HepG2 (cell line): ENCODE measurements at regions not wholly inside any gene's neighbourhood (a gene's known extent, or its start where the extent isn't known, plus 50 kb on each side); places are given as distances from the start of the nearest gene placed in this dataset.

Source experiments
- ATAC-seq: fragments of 200-7000 bp; cut with Tn5 transposase; 3 replicates; pipeline ENCODE4 v1.9.1; 2020; ENCODE audit warnings: mild to moderate bottlenecking, moderate library complexity
- BruUV-seq: library from RNA; stranded (reverse); fragments of 400-500 nt; replicated peaks from 2 replicates; lab custom pipeline; 2021; lab: Mats Ljungman, UMichigan
- CTCF ChIA-PET: fragments of 300-600 bp; formaldehyde crosslinking; extraction: SDS; loops from one replicate; lab custom pipeline; 2021; ENCODE audit warnings: low total read pairs, inconsistent platforms, low intra/inter-chr PET ratio; lab: Yijun Ruan, JAX
- POLR2A ChIA-PET: fragments of 350-600 bp; sonication (Branson Sonifier 250); formaldehyde crosslinking; loops from one replicate; lab custom pipeline; 2020; ENCODE audit warnings: antibody characterized with exemption, inconsistent platforms; lab: Yijun Ruan, JAX
- DNase-seq: peaks from one replicate; pipeline ENCODE4 v3.0.0-alpha.2; 2015; ENCODE audit warnings: low spot score
- FAIRE-seq: peaks from 3 replicates; lab custom pipeline; 2011; peaks lifted over from hg19 to GRCh38; lab: Jason Lieb, UNC
- H2AFZ ChIP-seq: one replicate; pipeline ENCODE4 v1.6.1; 2011; ENCODE audit warnings: low read length, inconsistent platforms
- H3K27ac ChIP-seq: fragments of 300-600 bp; 3 replicates; pipeline ENCODE4 v1.8.0; 2011; ENCODE audit warnings: mixed run types, mild to moderate bottlenecking, mixed read lengths, low read length, inconsistent platforms; ENCODE audit not compliant: insufficient read depth; ENCODE audit errors: extremely low read length
- H3K27me3 ChIP-seq, 2 experiments: fragments of 200-600 bp in 1 of 2; 2 replicates in 1 of 2; 3 replicates in 1 of 2; pipeline versions ENCODE4 v1.6.0 to v1.8.0; 2011; ENCODE audit warnings: low read length in 2 of 2, mild to moderate bottlenecking in 2 of 2, moderate library complexity in 2 of 2, inconsistent platforms in 1 of 2; ENCODE audit not compliant: insufficient read depth in 2 of 2, control insufficient read depth in 1 of 2
- H3K36me3 ChIP-seq, 2 experiments: fragments of 200-600 bp in 1 of 2; replicated peaks in 1 of 2; 2 replicates in 1 of 2; 3 replicates in 1 of 2; pipeline versions ENCODE4 v1.5.1 to v1.8.0; 2011; ENCODE audit warnings: low read length in 2 of 2, inconsistent platforms in 1 of 2; ENCODE audit not compliant: insufficient read depth in 2 of 2, control insufficient read depth in 1 of 2
- H3K4me1 ChIP-seq: 2 replicates; pipeline ENCODE4 v1.5.1; 2012; ENCODE audit warnings: low read length, inconsistent platforms; ENCODE audit not compliant: insufficient read depth
- H3K4me2 ChIP-seq: 2 replicates; pipeline ENCODE4 v1.6.0; 2011; ENCODE audit warnings: low read depth, low read length, inconsistent platforms
- H3K4me3 ChIP-seq, 3 experiments: fragments of 200-600 bp in 1 of 3; sonication (generic), shearing (Covaris generic) in 1 of 3; replicated peaks in 1 of 3; 2 replicates each; pipeline ENCODE4 v1.5.1; 2011 to 2016; ENCODE audit warnings: low read length in 3 of 3, inconsistent platforms in 2 of 3, low read depth in 2 of 3, mild to moderate bottlenecking in 2 of 3, control low read depth in 1 of 3, mixed read lengths in 1 of 3; ENCODE audit not compliant: insufficient read depth in 1 of 3
- H3K79me2 ChIP-seq: one replicate; pipeline ENCODE4 v1.6.1; 2011; ENCODE audit warnings: low read length, inconsistent platforms; ENCODE audit not compliant: insufficient read depth
- H3K9ac ChIP-seq: 2 replicates; pipeline ENCODE4 v1.6.0; 2011; ENCODE audit warnings: mild to moderate bottlenecking, low read depth, low read length, inconsistent platforms; ENCODE audit not compliant: insufficient read depth
- H3K9me3 ChIP-seq: 2 replicates; pipeline ENCODE4 v1.5.1; 2012; ENCODE audit warnings: mild to moderate bottlenecking, low read length
- H4K20me1 ChIP-seq: 2 replicates; pipeline ENCODE4 v1.6.0; 2011; ENCODE audit warnings: inconsistent platforms, mild to moderate bottlenecking, low read length, moderate library complexity; ENCODE audit not compliant: insufficient read depth
- MED13 ChIP-seq: sonication (generic); formaldehyde crosslinking; IDR thresholded peaks from 2 replicates; pipeline ENCODE4 v1.5.0; 2020; ENCODE audit warnings: missing genetic modification reagents
- PBX2 ChIP-seq: IDR thresholded peaks from 2 replicates; pipeline ENCODE4 v1.6.1; 2016; ENCODE audit warnings: control low read depth
- PREB ChIP-seq: sonication (generic); formaldehyde crosslinking; IDR thresholded peaks from 2 replicates; pipeline ENCODE4 v1.4.0; 2020; ENCODE audit warnings: missing genetic modification reagents
- SAFB2 ChIP-seq: sonication (generic); formaldehyde crosslinking; IDR thresholded peaks from 2 replicates; pipeline ENCODE4 v1.5.1; 2020; ENCODE audit warnings: missing genetic modification reagents, low read depth, mild to moderate bottlenecking, borderline replicate concordance
- ZNF557 ChIP-seq: sonication (generic); formaldehyde crosslinking; IDR thresholded peaks from 2 replicates; pipeline ENCODE4 v1.4.0; 2020; ENCODE audit warnings: missing genetic modification reagents
- ZNF558 ChIP-seq: sonication (generic); formaldehyde crosslinking; IDR thresholded peaks from 2 replicates; pipeline ENCODE4 v1.9.0; 2022; ENCODE audit warnings: mild to moderate bottlenecking, missing genetic modification reagents, borderline replicate concordance
- ZNF629 ChIP-seq: sonication (generic); formaldehyde crosslinking; conservative IDR thresholded peaks from 2 replicates; pipeline ENCODE4 v1.5.0; 2020; ENCODE audit warnings: missing genetic modification reagents
- WGBS: methylation state at CpG from one replicate; pipeline ENCODE4 v1.1.6; 2017; ENCODE audit warnings: low lambda C conversion rate; 5-methylcytosine and 5-hydroxymethylcytosine counted together
- in situ Hi-C: cut with HindIII; loops from 2 replicates; pipeline ENCODE4 v1.10.0; 2017; ENCODE audit warnings: low pct_unique_long_range_greater_than_20kb; ENCODE audit not compliant: extremely low pct_ligation_motif_present
- intact Hi-C: fragments of 100-400 bp; cut with micrococcal nuclease; formaldehyde crosslinking; loops from one replicate; pipeline ENCODE4 v1.10.0; 2022; ENCODE audit not compliant: unreplicated experiment

- BruUV-seq, result no TSS peak
- no peak for TF ChIP-seq MED13 (CRISPR knock-in tag)
- TF ChIP-seq ZNF558, result no peak
- TF ChIP-seq PBX2, result no peak
- Histone ChIP-seq H3K9me3 (no peaks in the 10 kb centered on the region), H3K4me3 (no peak overlapping the region), H3K4me2 (no peak overlapping the region), H3K79me2 (no peaks in the 10 kb centered on the region), H4K20me1 (no peaks in the 10 kb centered on the region), H3K36me3 (no peaks in the 10 kb centered on the region), H3K9ac (no peak overlapping the region), H3K27me3 (no peaks in the 10 kb centered on the region), H3K27ac (no peak overlapping the region), H3K4me1 (no peaks in the 10 kb centered on the region), H2AFZ (no peak overlapping the region)
- in situ Hi-C loops (no loop called here), intact Hi-C loops (no loop called here)
- CTCF ChIA-PET, result no interaction called here
- 22% methylated on average over 2 of the region's 2 CpGs for WGBS
- no peak for ATAC-seq
- FAIRE-seq, result no peak
- no peak for DNase-seq
- POLR2A ChIA-PET, result no interaction called here
Measured at GRCh38 chr5:111976705-111977435, 219.9 kb upstream of the NREP start.

- no peak for ATAC-seq
- in situ Hi-C loops, result no loop called here
- BruUV-seq, result no TSS peak
Measured at GRCh38 chr5:111975133-111975532, 218.1 kb upstream of the NREP start.

More at GRCh38 chr5:111975133-111975532, 218.1 kb upstream of the NREP start:
- no peak overlapping the region for H3K9ac ChIP-seq
- no peak overlapping the region for H2AFZ ChIP-seq
- H3K4me3 ChIP-seq, result no peak overlapping the region
- ChIA-PET CTCF (no interaction called here), POLR2A (no interaction called here)
- FAIRE-seq, result no peak
- no peaks in the 10 kb centered on the region for H4K20me1 ChIP-seq
- WGBS, result 0% methylated on average over 5 of the region's 5 CpGs
- H3K9me3 ChIP-seq, result no peaks in the 10 kb centered on the region
- H3K27ac ChIP-seq, result no peak overlapping the region
- H3K4me2 ChIP-seq, result no peak overlapping the region
- H3K79me2 ChIP-seq, result no peaks in the 10 kb centered on the region
- H3K4me1 ChIP-seq, result no peaks in the 10 kb centered on the region
- intact Hi-C loops, result no loop called here
- no peak for DNase-seq
- H3K27me3 ChIP-seq, result no peaks in the 10 kb centered on the region
- TF ChIP-seq PREB (CRISPR knock-in tag) (no peak), ZNF557 (no peak), SAFB2 (CRISPR knock-in tag) (no peak), ZNF629 (CRISPR knock-in tag) (no peak)
- no peaks in the 10 kb centered on the region for H3K36me3 ChIP-seq
